ENCODE measurements at regions not wholly inside any gene's neighbourhood (a gene's known extent, or its start where the extent isn't known, plus 50 kb on each side); places are given as distances from the start of the nearest gene placed in this dataset.

DNA sequence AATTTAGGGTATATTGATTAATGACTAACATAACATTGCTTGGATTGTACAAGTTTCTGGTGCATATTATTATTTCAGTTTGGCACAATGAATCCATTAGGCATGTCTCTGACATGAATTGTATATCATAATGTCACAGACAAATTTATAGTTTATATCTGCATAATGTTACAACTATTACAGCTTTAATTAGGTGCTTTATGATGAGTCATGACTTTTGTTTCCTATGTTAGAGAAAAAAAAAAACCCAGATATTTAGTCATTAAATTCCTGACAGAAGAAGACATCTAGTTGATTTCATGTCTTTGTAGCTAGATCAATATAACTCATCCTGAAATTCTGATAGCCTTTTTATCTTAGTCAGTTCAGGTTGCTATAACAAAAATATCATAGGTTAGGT, 385.7 kb upstream of the EPHA5 start:
- no peaks in the 10 kb centered on the region for H3K27me3 ChIP-seq
- H3K36me3 ChIP-seq, result no peaks in the 10 kb centered on the region
- intact Hi-C loops (cut with DNase I; ENCODE audit: low total_unique reads), result no loop called here
- H3K9me3 ChIP-seq, result no peaks in the 10 kb centered on the region
- no peak for DNase-seq (ENCODE audit: low spot score in 2 of 2)
- TF ChIP-seq POLR2A (IDR thresholded peaks at IDR 0.05), result no peak
- no peak for TF ChIP-seq POLR2AphosphoS5 (IDR thresholded peaks at IDR 0.05)
- no peak overlapping the region for H3K4me3 ChIP-seq
- no peak overlapping the region for H3K27ac ChIP-seq
- no peaks in the 10 kb centered on the region for H3K4me1 ChIP-seq

- DNase-seq (ENCODE audit: low spot score in 2 of 2), result no peak
- TF ChIP-seq, protein P1, sequence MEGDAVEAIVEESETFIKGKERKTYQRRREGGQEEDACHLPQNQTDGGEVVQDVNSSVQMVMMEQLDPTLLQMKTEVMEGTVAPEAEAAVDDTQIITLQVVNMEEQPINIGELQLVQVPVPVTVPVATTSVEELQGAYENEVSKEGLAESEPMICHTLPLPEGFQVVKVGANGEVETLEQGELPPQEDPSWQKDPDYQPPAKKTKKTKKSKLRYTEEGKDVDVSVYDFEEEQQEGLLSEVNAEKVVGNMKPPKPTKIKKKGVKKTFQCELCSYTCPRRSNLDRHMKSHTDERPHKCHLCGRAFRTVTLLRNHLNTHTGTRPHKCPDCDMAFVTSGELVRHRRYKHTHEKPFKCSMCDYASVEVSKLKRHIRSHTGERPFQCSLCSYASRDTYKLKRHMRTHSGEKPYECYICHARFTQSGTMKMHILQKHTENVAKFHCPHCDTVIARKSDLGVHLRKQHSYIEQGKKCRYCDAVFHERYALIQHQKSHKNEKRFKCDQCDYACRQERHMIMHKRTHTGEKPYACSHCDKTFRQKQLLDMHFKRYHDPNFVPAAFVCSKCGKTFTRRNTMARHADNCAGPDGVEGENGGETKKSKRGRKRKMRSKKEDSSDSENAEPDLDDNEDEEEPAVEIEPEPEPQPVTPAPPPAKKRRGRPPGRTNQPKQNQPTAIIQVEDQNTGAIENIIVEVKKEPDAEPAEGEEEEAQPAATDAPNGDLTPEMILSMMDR (IDR thresholded peaks at IDR 0.05), result no peak
- TF ChIP-seq POLR2A (IDR thresholded peaks at IDR 0.05), result no peak
- TF ChIP-seq POLR2AphosphoS5 (IDR thresholded peaks at IDR 0.05), result no peak
- Histone ChIP-seq H3K36me3 (no peaks in the 10 kb centered on the region), H3K27ac (no peak overlapping the region), H3K9me3 (no peaks in the 10 kb centered on the region), H3K27me3 (no peaks in the 10 kb centered on the region), H3K4me3 (no peak overlapping the region), H3K4me1 (no peaks in the 10 kb centered on the region)
- intact Hi-C loops (cut with DNase I; ENCODE audit: low total_unique reads), result no loop called here
These were observed 382.1 kb upstream of the EPHA5 start for GRCh38 chr4:66052426-66052825.

- Histone ChIP-seq H3K36me3 (no peaks in the 10 kb centered on the region), H3K9me3 (no peaks in the 10 kb centered on the region), H3K4me3 (no peak overlapping the region), H3K27me3 (no peaks in the 10 kb centered on the region), H3K27ac (no peak overlapping the region), H3K4me1 (no peaks in the 10 kb centered on the region)
- intact Hi-C loops (cut with DNase I; ENCODE audit: low total_unique reads), result no loop called here
- no peak for DNase-seq (ENCODE audit: low spot score in 2 of 2)
- no peak for TF ChIP-seq POLR2A (IDR thresholded peaks at IDR 0.05)
- TF ChIP-seq, protein P1 (IDR thresholded peaks at IDR 0.05), result no peak
- TF ChIP-seq POLR2AphosphoS5 (IDR thresholded peaks at IDR 0.05), result no peak
These were observed 378.6 kb upstream of the EPHA5 start for GRCh38 chr4:66048861-66049260.

DNA sequence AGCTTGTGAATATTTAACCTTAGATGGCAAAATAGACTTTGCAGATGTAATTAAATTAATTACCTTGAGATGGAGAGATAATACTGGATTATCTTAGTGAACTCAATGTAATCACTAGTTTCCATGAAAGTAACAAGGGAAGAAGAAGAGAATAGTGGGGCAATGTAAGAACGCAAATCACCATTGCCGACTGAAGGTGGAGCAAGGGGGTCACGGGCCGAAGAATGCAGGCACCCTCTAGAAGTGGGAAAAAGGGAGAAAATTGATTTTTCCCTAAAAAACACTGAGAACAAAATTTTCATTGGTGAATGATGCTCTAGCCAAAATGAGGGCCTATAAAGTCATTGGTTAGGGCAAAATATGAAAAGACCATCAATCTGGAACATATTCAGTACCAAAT, 375.6 kb upstream of the EPHA5 start:
- intact Hi-C loops (cut with DNase I; ENCODE audit: low total_unique reads), result no loop called here
- Histone ChIP-seq H3K36me3 (no peaks in the 10 kb centered on the region), H3K9me3 (no peaks in the 10 kb centered on the region), H3K27me3 (no peaks in the 10 kb centered on the region), H3K27ac (no peak overlapping the region), H3K4me1 (no peaks in the 10 kb centered on the region), H3K4me3 (no peak overlapping the region)
- no peak for DNase-seq (ENCODE audit: low spot score in 2 of 2)
- TF ChIP-seq POLR2AphosphoS5 (IDR thresholded peaks at IDR 0.05) (no peak), POLR2A (IDR thresholded peaks at IDR 0.05) (no peak)
- TF ChIP-seq, protein P1 (IDR thresholded peaks at IDR 0.05), result no peak

GRCh38 chr4:66035701-66036100, 365.4 kb upstream of the EPHA5 start:
- intact Hi-C loops (cut with DNase I; ENCODE audit: low total_unique reads), result no loop called here
- no peak for DNase-seq (ENCODE audit: low spot score in 2 of 2)
- H3K4me1 ChIP-seq, result no peaks in the 10 kb centered on the region
- TF ChIP-seq POLR2A (IDR thresholded peaks at IDR 0.05), result no peak
- TF ChIP-seq POLR2AphosphoS5 (IDR thresholded peaks at IDR 0.05), result no peak
- TF ChIP-seq, protein P1 (IDR thresholded peaks at IDR 0.05), result no peak
- peaks cover 0 to 6% of the 10 kb centered on the region in 2 donors for H3K9me3 ChIP-seq
- no peaks in the 10 kb centered on the region for H3K27me3 ChIP-seq
- no peak overlapping the region for H3K27ac ChIP-seq
- no peaks in the 10 kb centered on the region for H3K36me3 ChIP-seq
- no peak overlapping the region for H3K4me3 ChIP-seq

DNA sequence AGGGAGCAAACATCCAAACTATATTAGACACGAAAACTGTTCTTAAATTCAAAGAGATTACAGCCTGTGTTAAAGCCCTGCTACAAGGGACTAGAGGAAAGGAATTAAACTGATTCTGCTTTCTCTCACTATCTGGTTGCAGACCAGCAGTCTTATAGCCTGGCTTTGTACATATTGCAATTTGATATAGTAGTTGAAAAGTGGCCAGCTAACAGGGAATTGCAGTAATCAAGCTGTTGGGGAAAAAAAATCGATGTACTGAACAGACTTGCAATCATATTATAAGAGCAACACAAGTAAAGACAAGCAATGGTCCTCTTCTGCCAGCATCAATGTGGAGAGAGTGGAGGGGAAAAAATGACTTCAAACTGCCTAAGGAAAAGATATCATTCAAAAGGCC, 364.4 kb upstream of the EPHA5 start:
- Histone ChIP-seq H3K9me3 (peaks cover 0 to 6% of the 10 kb centered on the region in 2 donors), H3K27ac (no peak overlapping the region), H3K27me3 (no peaks in the 10 kb centered on the region), H3K4me1 (no peaks in the 10 kb centered on the region), H3K36me3 (no peaks in the 10 kb centered on the region), H3K4me3 (no peak overlapping the region)
- DNase-seq (ENCODE audit: low spot score in 2 of 2), result no peak
- no peak for TF ChIP-seq POLR2AphosphoS5 (IDR thresholded peaks at IDR 0.05)
- no peak for TF ChIP-seq POLR2A (IDR thresholded peaks at IDR 0.05)
- TF ChIP-seq, protein P1 (IDR thresholded peaks at IDR 0.05), result no peak
- intact Hi-C loops (cut with DNase I; ENCODE audit: low total_unique reads), result no loop called here

Data from breast epithelium (tissue), 4 donors.